HCT116 (cell line): ENCODE measurements at regions not wholly inside any gene's neighbourhood (a gene's known extent, or its start where the extent isn't known, plus 50 kb on each side); places are given as distances from the start of the nearest gene placed in this dataset.
"Not testable (repeated sequence)": the region's sequence is repeated elsewhere in the genome, so short reads cannot be mapped to it uniquely, and the experiment has no call there.

Experiments
- ELF1 ChIP-seq: IDR thresholded peaks from 2 replicates; pipeline ENCODE4 v1.6.1; 2012; ENCODE audit warnings: low read depth, borderline replicate concordance
- EZH2 ChIP-seq: fragments of 200-600 bp; sonication (generic); IDR thresholded peaks from 2 replicates; pipeline ENCODE4 v1.6.1; 2017; ENCODE audit warnings: antibody characterized with exemption, mixed run types
- EZH2phosphoT487 ChIP-seq: fragments of 200-600 bp; IDR thresholded peaks from 2 replicates; pipeline ENCODE4 v1.6.1; 2018; ENCODE audit warnings: antibody characterized with exemption, borderline replicate concordance
- TCF7L2 ChIP-seq: IDR thresholded peaks from 2 replicates; pipeline ENCODE4 v1.7.0; 2011; ENCODE audit warnings: borderline replicate concordance, inconsistent platforms; ENCODE audit not compliant: insufficient read depth, insufficient read length; ENCODE audit errors: extremely low read depth
- ZNF274 ChIP-seq: fragments of 200-500 bp; sonication (Bioruptor generic); IDR thresholded peaks from 2 replicates; pipeline ENCODE4 v1.6.1; 2014; ENCODE audit warnings: mild to moderate bottlenecking, low read depth, low read length, inconsistent platforms
- TF ChIP-seq, protein P1 (sequence below), 3 experiments: fragments of 200-600 bp in 1 of 3; sonication (generic) in 1 of 3; IDR thresholded peaks in 2 of 3; conservative IDR thresholded peaks in 1 of 3; 2 replicates each; pipeline ENCODE4 v1.5.1; 2012 to 2017; ENCODE audit warnings: low read depth in 2 of 3, low read length in 2 of 3, antibody characterized with exemption in 1 of 3, borderline replicate concordance in 1 of 3, control low read depth in 1 of 3, mild to moderate bottlenecking in 1 of 3, mixed read lengths in 1 of 3, mixed run types in 1 of 3, moderate library complexity in 1 of 3; ENCODE audit not compliant: insufficient read depth in 1 of 3
- TF ChIP-seq, protein P2 (sequence below): IDR thresholded peaks from 2 replicates; pipeline ENCODE4 v1.6.1; 2012
- TF ChIP-seq, protein P3 (sequence below): IDR thresholded peaks from 2 replicates; pipeline ENCODE4 v1.6.1; 2012; ENCODE audit warnings: low read depth

DNA sequence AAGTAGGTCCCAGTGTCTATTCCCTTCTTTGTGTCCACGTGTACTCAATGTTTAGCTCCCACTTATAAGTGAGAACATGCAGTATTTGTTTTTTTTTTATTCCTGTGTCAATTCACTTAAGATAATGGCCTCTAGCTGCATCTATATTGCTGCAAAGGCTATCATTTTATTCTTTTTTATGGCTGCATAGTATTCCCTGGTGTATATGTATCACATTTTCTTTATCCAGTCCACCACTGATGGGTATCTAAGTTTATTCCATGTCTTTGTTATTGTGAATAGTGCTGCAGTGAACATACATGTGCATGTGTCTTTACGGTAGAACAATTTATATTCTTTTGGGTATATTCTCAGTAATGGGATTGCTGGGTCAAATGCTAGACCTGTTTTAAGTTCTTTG, 329.4 kb downstream of the MEX3B start:
- TF ChIP-seq EZH2, EZH2phosphoT487, TCF7L2, ZNF274, ELF1: not testable (repeated sequence)
- TF ChIP-seq, protein P1, sequence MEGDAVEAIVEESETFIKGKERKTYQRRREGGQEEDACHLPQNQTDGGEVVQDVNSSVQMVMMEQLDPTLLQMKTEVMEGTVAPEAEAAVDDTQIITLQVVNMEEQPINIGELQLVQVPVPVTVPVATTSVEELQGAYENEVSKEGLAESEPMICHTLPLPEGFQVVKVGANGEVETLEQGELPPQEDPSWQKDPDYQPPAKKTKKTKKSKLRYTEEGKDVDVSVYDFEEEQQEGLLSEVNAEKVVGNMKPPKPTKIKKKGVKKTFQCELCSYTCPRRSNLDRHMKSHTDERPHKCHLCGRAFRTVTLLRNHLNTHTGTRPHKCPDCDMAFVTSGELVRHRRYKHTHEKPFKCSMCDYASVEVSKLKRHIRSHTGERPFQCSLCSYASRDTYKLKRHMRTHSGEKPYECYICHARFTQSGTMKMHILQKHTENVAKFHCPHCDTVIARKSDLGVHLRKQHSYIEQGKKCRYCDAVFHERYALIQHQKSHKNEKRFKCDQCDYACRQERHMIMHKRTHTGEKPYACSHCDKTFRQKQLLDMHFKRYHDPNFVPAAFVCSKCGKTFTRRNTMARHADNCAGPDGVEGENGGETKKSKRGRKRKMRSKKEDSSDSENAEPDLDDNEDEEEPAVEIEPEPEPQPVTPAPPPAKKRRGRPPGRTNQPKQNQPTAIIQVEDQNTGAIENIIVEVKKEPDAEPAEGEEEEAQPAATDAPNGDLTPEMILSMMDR (IDR thresholded peaks at IDR 0.05 in 2 of 3, conservative IDR thresholded peaks at IDR 0.05 in 1 of 3; ENCODE audit: borderline replicate concordance in 1 of 3, insufficient read depth in 1 of 3, low read depth in 2 of 3, low read length in 2 of 3), result not testable (repeated sequence)
- TF ChIP-seq, protein P2, sequence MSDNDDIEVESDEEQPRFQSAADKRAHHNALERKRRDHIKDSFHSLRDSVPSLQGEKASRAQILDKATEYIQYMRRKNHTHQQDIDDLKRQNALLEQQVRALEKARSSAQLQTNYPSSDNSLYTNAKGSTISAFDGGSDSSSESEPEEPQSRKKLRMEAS, result not testable (repeated sequence)
- TF ChIP-seq, protein P3, sequence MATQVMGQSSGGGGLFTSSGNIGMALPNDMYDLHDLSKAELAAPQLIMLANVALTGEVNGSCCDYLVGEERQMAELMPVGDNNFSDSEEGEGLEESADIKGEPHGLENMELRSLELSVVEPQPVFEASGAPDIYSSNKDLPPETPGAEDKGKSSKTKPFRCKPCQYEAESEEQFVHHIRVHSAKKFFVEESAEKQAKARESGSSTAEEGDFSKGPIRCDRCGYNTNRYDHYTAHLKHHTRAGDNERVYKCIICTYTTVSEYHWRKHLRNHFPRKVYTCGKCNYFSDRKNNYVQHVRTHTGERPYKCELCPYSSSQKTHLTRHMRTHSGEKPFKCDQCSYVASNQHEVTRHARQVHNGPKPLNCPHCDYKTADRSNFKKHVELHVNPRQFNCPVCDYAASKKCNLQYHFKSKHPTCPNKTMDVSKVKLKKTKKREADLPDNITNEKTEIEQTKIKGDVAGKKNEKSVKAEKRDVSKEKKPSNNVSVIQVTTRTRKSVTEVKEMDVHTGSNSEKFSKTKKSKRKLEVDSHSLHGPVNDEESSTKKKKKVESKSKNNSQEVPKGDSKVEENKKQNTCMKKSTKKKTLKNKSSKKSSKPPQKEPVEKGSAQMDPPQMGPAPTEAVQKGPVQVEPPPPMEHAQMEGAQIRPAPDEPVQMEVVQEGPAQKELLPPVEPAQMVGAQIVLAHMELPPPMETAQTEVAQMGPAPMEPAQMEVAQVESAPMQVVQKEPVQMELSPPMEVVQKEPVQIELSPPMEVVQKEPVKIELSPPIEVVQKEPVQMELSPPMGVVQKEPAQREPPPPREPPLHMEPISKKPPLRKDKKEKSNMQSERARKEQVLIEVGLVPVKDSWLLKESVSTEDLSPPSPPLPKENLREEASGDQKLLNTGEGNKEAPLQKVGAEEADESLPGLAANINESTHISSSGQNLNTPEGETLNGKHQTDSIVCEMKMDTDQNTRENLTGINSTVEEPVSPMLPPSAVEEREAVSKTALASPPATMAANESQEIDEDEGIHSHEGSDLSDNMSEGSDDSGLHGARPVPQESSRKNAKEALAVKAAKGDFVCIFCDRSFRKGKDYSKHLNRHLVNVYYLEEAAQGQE, result not testable (repeated sequence)
